AG04450 (cell line): ENCODE measurements at regions not wholly inside any gene's neighbourhood (a gene's known extent, or its start where the extent isn't known, plus 50 kb on each side); places are given as distances from the start of the nearest gene placed in this dataset.

Experiments used
- CTCF ChIA-PET: fragments of 300-600, 350-600 bp; formaldehyde crosslinking; extraction: SDS; loops from one replicate; lab custom pipeline; 2022; ENCODE audit warnings: antibody characterized with exemption, inconsistent platforms; lab: Charles Lee
- POLR2A ChIA-PET: fragments of 350-600 bp; formaldehyde crosslinking; extraction: SDS; loops from one replicate; lab custom pipeline; 2021; ENCODE audit warnings: antibody characterized with exemption, inconsistent platforms; lab: Yijun Ruan, JAX
- DNase-seq: peaks from one replicate; pipeline ENCODE4 v3.0.0-alpha.2; 2011; ENCODE audit warnings: low read depth, low spot score
- H3K27ac ChIP-seq: one replicate; pipeline ENCODE4 v1.5.1; 2012; ENCODE audit warnings: low read depth, low read length, control low read depth
- H3K27me3 ChIP-seq: one replicate; pipeline ENCODE4 v1.6.0; 2012; ENCODE audit warnings: low read length; ENCODE audit not compliant: control insufficient read depth, insufficient read depth
- H3K4me3 ChIP-seq: 2 replicates; pipeline ENCODE4 v1.5.1; 2011; ENCODE audit warnings: mild to moderate bottlenecking, low read depth, low read length, control low read depth
- H3K9me3 ChIP-seq: 2 replicates; pipeline ENCODE4 v1.5.1; 2012; ENCODE audit warnings: low read length; ENCODE audit not compliant: control insufficient read depth, insufficient read depth
- TF ChIP-seq, protein P1 (sequence below): IDR thresholded peaks from 2 replicates; pipeline ENCODE4 v1.5.1; 2011; ENCODE audit warnings: low read depth, low read length, control low read depth, inconsistent platforms

GRCh38 chr18:41391616-41392595, 563.1 kb upstream of the PIK3C3 start:
- ChIA-PET CTCF (interaction anchor here (0.5 to 2.4 kb wide), 18 partner anchors 8 to 1525 kb away, joined by 3 to 14 read pairs (median 4); no protein-coding TSS in a partner anchor), POLR2A (no interaction called here)
- Histone ChIP-seq H3K27me3 (no peaks in the 10 kb centered on the region), H3K9me3 (no peaks in the 10 kb centered on the region), H3K27ac (no peak overlapping the region), H3K4me3 (peak overlapping the region; percentile 51)
- TF ChIP-seq, protein P1, sequence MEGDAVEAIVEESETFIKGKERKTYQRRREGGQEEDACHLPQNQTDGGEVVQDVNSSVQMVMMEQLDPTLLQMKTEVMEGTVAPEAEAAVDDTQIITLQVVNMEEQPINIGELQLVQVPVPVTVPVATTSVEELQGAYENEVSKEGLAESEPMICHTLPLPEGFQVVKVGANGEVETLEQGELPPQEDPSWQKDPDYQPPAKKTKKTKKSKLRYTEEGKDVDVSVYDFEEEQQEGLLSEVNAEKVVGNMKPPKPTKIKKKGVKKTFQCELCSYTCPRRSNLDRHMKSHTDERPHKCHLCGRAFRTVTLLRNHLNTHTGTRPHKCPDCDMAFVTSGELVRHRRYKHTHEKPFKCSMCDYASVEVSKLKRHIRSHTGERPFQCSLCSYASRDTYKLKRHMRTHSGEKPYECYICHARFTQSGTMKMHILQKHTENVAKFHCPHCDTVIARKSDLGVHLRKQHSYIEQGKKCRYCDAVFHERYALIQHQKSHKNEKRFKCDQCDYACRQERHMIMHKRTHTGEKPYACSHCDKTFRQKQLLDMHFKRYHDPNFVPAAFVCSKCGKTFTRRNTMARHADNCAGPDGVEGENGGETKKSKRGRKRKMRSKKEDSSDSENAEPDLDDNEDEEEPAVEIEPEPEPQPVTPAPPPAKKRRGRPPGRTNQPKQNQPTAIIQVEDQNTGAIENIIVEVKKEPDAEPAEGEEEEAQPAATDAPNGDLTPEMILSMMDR: peak; percentile 88
- peak; percentile 32 for DNase-seq

DNA sequence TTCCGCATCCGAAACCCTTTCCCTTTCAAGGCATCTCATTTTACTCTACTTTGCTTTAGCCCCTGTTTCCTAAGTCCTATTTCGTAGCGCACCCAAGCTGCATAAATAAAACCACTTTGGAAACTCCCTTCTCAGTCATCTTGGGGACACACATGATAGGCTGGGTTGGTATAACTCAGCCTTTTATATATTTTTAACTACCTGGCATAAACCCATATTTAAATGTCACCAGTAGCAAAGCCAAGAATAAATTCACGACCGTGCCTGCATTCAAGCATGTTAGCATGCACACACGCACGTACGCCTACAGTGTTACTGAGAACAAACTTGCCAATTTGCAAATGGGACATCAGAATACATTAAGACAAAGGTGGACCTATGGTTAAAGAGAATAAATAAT, 564.7 kb upstream of the PIK3C3 start:
- Histone ChIP-seq H3K4me3 (no peak overlapping the region), H3K9me3 (no peaks in the 10 kb centered on the region), H3K27me3 (no peaks in the 10 kb centered on the region), H3K27ac (no peak overlapping the region)
- DNase-seq: no peak
- TF ChIP-seq, protein P1: no peak
- ChIA-PET CTCF (interaction anchor here (1.1 to 1.6 kb wide), 3 partner anchors 25 to 293 kb away, joined by 3 to 5 read pairs (median 5); no protein-coding TSS in a partner anchor), POLR2A (no interaction called here)

DNA sequence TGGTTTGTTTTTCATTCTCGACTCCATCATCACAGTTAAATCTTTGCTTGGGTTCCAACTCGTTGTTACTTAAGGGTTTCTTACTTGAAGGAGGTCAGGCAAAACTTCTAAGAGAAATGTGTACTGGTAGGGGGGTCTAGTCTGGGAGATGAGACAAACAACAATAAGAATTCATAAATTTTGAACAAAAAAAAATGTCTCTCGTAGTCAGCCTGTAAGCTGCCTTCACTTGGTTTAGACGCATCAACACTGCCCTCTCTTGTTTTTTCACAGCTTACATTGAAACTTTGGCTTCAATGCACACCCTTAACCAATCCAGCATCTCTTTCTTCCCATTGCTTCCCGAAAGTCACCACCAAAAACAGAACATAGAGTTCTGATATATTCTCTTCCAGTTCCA, 576.4 kb upstream of the PIK3C3 start:
- Histone ChIP-seq H3K27ac (no peak overlapping the region), H3K4me3 (no peak overlapping the region), H3K9me3 (no peaks in the 10 kb centered on the region), H3K27me3 (no peaks in the 10 kb centered on the region)
- TF ChIP-seq, protein P1: peak; percentile 59
- ChIA-PET CTCF (interaction anchor here (0.7 to 3.1 kb wide), 5 partner anchors 13 to 1083 kb away, joined by 3 to 14 read pairs (median 3); no protein-coding TSS in a partner anchor), POLR2A (interaction anchor here (0.6 kb wide), 1 partner anchor 469 kb away, joined by 17 read pairs; no protein-coding TSS in a partner anchor)
- DNase-seq: peak; percentile 44

GRCh38 chr18:41373612-41374011, 581.4 kb upstream of the PIK3C3 start:
- POLR2A ChIA-PET: no interaction called here
- H3K4me3 ChIP-seq: no peak overlapping the region
- no peak for DNase-seq
- H3K27me3 ChIP-seq: no peaks in the 10 kb centered on the region
- TF ChIP-seq, protein P1: no peak
- no peak overlapping the region for H3K27ac ChIP-seq
- CTCF ChIA-PET: interaction anchor here (0.6 to 1.3 kb wide), 2 partner anchors 438 to 505 kb away, joined by 3 to 6 read pairs; no protein-coding TSS in a partner anchor
- H3K9me3 ChIP-seq: no peaks in the 10 kb centered on the region
